ENCODE measurements at regions not wholly inside any gene's neighbourhood (a gene's known extent, or its start where the extent isn't known, plus 50 kb on each side); places are given as distances from the start of the nearest gene placed in this dataset.

GRCh38 chr16:85525420-85526184 lies 87.5 kb upstream of the GSE1 start:
- TF ChIP-seq POLR2AphosphoS5 (IDR thresholded peaks at IDR 0.05) (no peak), CTCF (IDR thresholded peaks at IDR 0.05) (no peak), POLR2A (IDR thresholded peaks at IDR 0.05) (no peak)
